WTC11 (cell line): ENCODE measurements at regions not wholly inside any gene's neighbourhood (a gene's known extent, or its start where the extent isn't known, plus 50 kb on each side); places are given as distances from the start of the nearest gene placed in this dataset.

Experiments used
- ATAC-seq: fragments of 200-7000 bp; cut with Tn5 transposase; 2 replicates; pipeline ENCODE4 v1.10.0; 2021; ENCODE audit warnings: mild to moderate bottlenecking, moderate library complexity
- CTCF ChIA-PET: fragments of 300-600 bp; sonication (Branson Sonifier 250); formaldehyde crosslinking; loops from one replicate; lab custom pipeline; 2021; ENCODE audit warnings: antibody characterized with exemption; lab: Charles Lee
- POLR2A ChIA-PET: fragments of 350-600 bp; sonication (Branson Sonifier 250); formaldehyde crosslinking; loops from one replicate; lab custom pipeline; 2021; ENCODE audit warnings: antibody characterized with exemption; lab: Charles Lee
- DNase-seq: peaks from one replicate; pipeline ENCODE4 v3.0.0; 2021; ENCODE audit warnings: low spot score
- H3K27ac Mint-ChIP-seq: 2 replicates; pipeline ENCODE4 v1.8.0; 2021; ENCODE audit warnings: mixed read lengths
- H3K27me3 Mint-ChIP-seq: 2 replicates; pipeline ENCODE4 v1.8.0; 2021; ENCODE audit warnings: low read depth, mild to moderate bottlenecking, moderate library complexity, mixed read lengths
- H3K36me3 Mint-ChIP-seq: 2 replicates; pipeline ENCODE4 v1.8.0; 2021; ENCODE audit warnings: mixed read lengths
- H3K4me1 Mint-ChIP-seq: 2 replicates; pipeline ENCODE4 v1.8.0; 2022; ENCODE audit warnings: mixed read lengths
- H3K4me3 Mint-ChIP-seq: 2 replicates; pipeline ENCODE4 v1.8.0; 2021; ENCODE audit warnings: mild to moderate bottlenecking, moderate library complexity, mixed read lengths
- H3K9me3 Mint-ChIP-seq: 2 replicates; pipeline ENCODE4 v1.8.0; 2021; ENCODE audit warnings: mixed read lengths
- FOXP1 ChIP-seq: sonication (generic); formaldehyde crosslinking; IDR thresholded peaks from 2 replicates; pipeline ENCODE4 v1.8.0; 2022; ENCODE audit warnings: missing genetic modification reagents, mild to moderate bottlenecking, moderate library complexity, borderline replicate concordance
- HMGXB4 ChIP-seq: sonication (generic); formaldehyde crosslinking; IDR thresholded peaks from 2 replicates; pipeline ENCODE4 v1.8.1; 2023; ENCODE audit warnings: mild to moderate bottlenecking, moderate library complexity, missing genetic modification reagents
- IRF2 ChIP-seq: sonication (generic); formaldehyde crosslinking; IDR thresholded peaks from 2 replicates; pipeline ENCODE4 v1.8.0; 2022; ENCODE audit warnings: low read depth, missing genetic modification reagents, borderline replicate concordance
- JUN ChIP-seq: sonication (generic); formaldehyde crosslinking; IDR thresholded peaks from 2 replicates; pipeline ENCODE4 v1.8.0; 2023; ENCODE audit warnings: mild to moderate bottlenecking, missing genetic modification reagents
- NFE2L1 ChIP-seq: sonication (generic); formaldehyde crosslinking; IDR thresholded peaks from 2 replicates; pipeline ENCODE4 v1.8.1; 2023; ENCODE audit warnings: missing genetic modification reagents
- OVOL2 ChIP-seq: fragments of 250-450 bp; sonication (Bioruptor Pico); IDR thresholded peaks from 2 replicates; pipeline ENCODE4 v1.9.0; 2021; ENCODE audit warnings: mild to moderate bottlenecking, borderline replicate concordance
- PRDM15 ChIP-seq: sonication (generic); formaldehyde crosslinking; IDR thresholded peaks from 2 replicates; pipeline ENCODE4 v1.8.0; 2022; ENCODE audit warnings: missing genetic modification reagents
- RORB ChIP-seq: fragments of 250-450 bp; sonication (Bioruptor Pico); IDR thresholded peaks from 2 replicates; pipeline ENCODE4 v1.9.0; 2021; ENCODE audit warnings: mild to moderate bottlenecking
- SMAD4 ChIP-seq: sonication (generic); formaldehyde crosslinking; IDR thresholded peaks from 2 replicates; pipeline ENCODE4 v1.8.0; 2022; ENCODE audit warnings: mild to moderate bottlenecking, missing genetic modification reagents
- SOX15 ChIP-seq: fragments of 250-450 bp; sonication (Bioruptor Pico); IDR thresholded peaks from 2 replicates; pipeline ENCODE4 v1.9.0; 2021; ENCODE audit warnings: mild to moderate bottlenecking
- TEAD4 ChIP-seq: sonication (generic); formaldehyde crosslinking; IDR thresholded peaks from 2 replicates; pipeline ENCODE4 v1.8.0; 2022; ENCODE audit warnings: mild to moderate bottlenecking, missing genetic modification reagents
- ZBTB43 ChIP-seq: sonication (generic); formaldehyde crosslinking; IDR thresholded peaks from 2 replicates; pipeline ENCODE4 v1.8.1; 2023; ENCODE audit warnings: mild to moderate bottlenecking, missing genetic modification reagents
- ZNF121 ChIP-seq: sonication (generic); formaldehyde crosslinking; IDR thresholded peaks from 2 replicates; pipeline ENCODE4 v1.8.0; 2023; ENCODE audit warnings: missing genetic modification reagents
- ZNF263 ChIP-seq: sonication (generic); formaldehyde crosslinking; IDR thresholded peaks from 2 replicates; pipeline ENCODE4 v1.8.1; 2022; ENCODE audit warnings: low read depth, mild to moderate bottlenecking, moderate library complexity, missing genetic modification reagents
- ZNF281 ChIP-seq: sonication (generic); formaldehyde crosslinking; IDR thresholded peaks from 2 replicates; pipeline ENCODE4 v1.8.0; 2023; ENCODE audit warnings: mild to moderate bottlenecking, missing genetic modification reagents
- ZNF396 ChIP-seq: fragments of 250-450 bp; sonication (Bioruptor Pico); IDR thresholded peaks from 2 replicates; pipeline ENCODE4 v1.8.0; 2021; ENCODE audit warnings: mild to moderate bottlenecking, moderate library complexity, borderline replicate concordance
- ZNF532 ChIP-seq: fragments of 250-450 bp; sonication (Bioruptor Pico); IDR thresholded peaks from 2 replicates; pipeline ENCODE4 v1.9.0; 2021; ENCODE audit warnings: mild to moderate bottlenecking, borderline replicate concordance
- ZNF671 ChIP-seq: fragments of 250-450 bp; sonication (Bioruptor Pico); IDR thresholded peaks from 2 replicates; pipeline ENCODE4 v1.8.0; 2021; ENCODE audit warnings: mild to moderate bottlenecking

GRCh38 chr4:32991663-32992062 is 2271.5 kb downstream of the PCDH7 start:
- ATAC-seq (no peak), DNase-seq (no peak)
- Mint-ChIP-seq H3K27me3 (no peaks in the 10 kb centered on the region), H3K27ac (no peak overlapping the region), H3K4me3 (no peak overlapping the region), H3K4me1 (no peaks in the 10 kb centered on the region), H3K9me3 (no peaks in the 10 kb centered on the region), H3K36me3 (no peaks in the 10 kb centered on the region)
- POLR2A ChIA-PET = no interaction called here
- CTCF ChIA-PET = no interaction called here
- TF ChIP-seq RORB = no peak
- TF ChIP-seq ZNF263 (CRISPR knock-in tag) = no peak

GRCh38 chr4:32994981-32995881 is 2275.1 kb downstream of the PCDH7 start:
- Mint-ChIP-seq H3K36me3 (no peaks in the 10 kb centered on the region), H3K9me3 (no peaks in the 10 kb centered on the region), H3K4me1 (no peaks in the 10 kb centered on the region), H3K27ac (no peak overlapping the region), H3K4me3 (no peak overlapping the region), H3K27me3 (no peaks in the 10 kb centered on the region)
- ChIA-PET CTCF (no interaction called here), POLR2A (no interaction called here)
- DNase-seq (no peak), ATAC-seq (no peak)
- no peak for TF ChIP-seq IRF2 (CRISPR knock-in tag)
- TF ChIP-seq OVOL2 (CRISPR knock-in tag) = no peak
- TF ChIP-seq SOX15 (CRISPR knock-in tag) = no peak
- no peak for TF ChIP-seq FOXP1 (CRISPR knock-in tag)
- TF ChIP-seq JUN (CRISPR knock-in tag) = no peak
- no peak for TF ChIP-seq ZNF121 (CRISPR knock-in tag)
- no peak for TF ChIP-seq TEAD4 (CRISPR knock-in tag)
- TF ChIP-seq ZNF671 (CRISPR knock-in tag) = no peak

GRCh38 chr4:33013282-33013681 is 2293.1 kb downstream of the PCDH7 start:
- Mint-ChIP-seq H3K9me3 (no peaks in the 10 kb centered on the region), H3K4me3 (no peak overlapping the region), H3K27ac (no peak overlapping the region), H3K36me3 (no peaks in the 10 kb centered on the region)
- no peak for ATAC-seq
- TF ChIP-seq SMAD4 (CRISPR knock-in tag) (no peak), ZNF263 (CRISPR knock-in tag) (no peak), HMGXB4 (no peak), PRDM15 (CRISPR knock-in tag) (no peak), ZBTB43 (CRISPR knock-in tag) (no peak), NFE2L1 (CRISPR knock-in tag) (no peak), ZNF396 (CRISPR knock-in tag) (no peak), ZNF532 (CRISPR knock-in tag) (no peak), ZNF281 (CRISPR knock-in tag) (no peak)
- TF ChIP-seq, all 79 proteins: peak for 0
- no peaks in the 10 kb centered on the region for H3K27me3 Mint-ChIP-seq
- peaks cover 16% of the 10 kb centered on the region for H3K4me1 Mint-ChIP-seq
- DNase-seq = no peak
- ChIA-PET CTCF (no interaction called here), POLR2A (no interaction called here)
